ENCODE measurements at regions not wholly inside any gene's neighbourhood (a gene's known extent, or its start where the extent isn't known, plus 50 kb on each side); places are given as distances from the start of the nearest gene placed in this dataset.

GRCh38 chr12:23115984-23116383 is 491.0 kb downstream of the ETNK1 start:
- H3K27me3 Mint-ChIP-seq (ENCODE audit: low read depth in 2 of 2): no peaks in the 10 kb centered on the region
- H3K4me3 Mint-ChIP-seq: no peak overlapping the region
- Histone ChIP-seq H3K36me3 (ENCODE audit: control insufficient read depth, insufficient read depth, low read length) (no peaks in the 10 kb centered on the region), H3K9me3 (ENCODE audit: control insufficient read depth, insufficient read depth, low read length) (no peaks in the 10 kb centered on the region), H3K4me3 (ENCODE audit: low read length) (no peak overlapping the region), H3K27ac (ENCODE audit: low read length) (no peak overlapping the region), H3K27me3 (ENCODE audit: control insufficient read depth, insufficient read depth, low read length) (no peaks in the 10 kb centered on the region), H3K4me1 (ENCODE audit: control insufficient read depth, insufficient read depth, low read length) (no peaks in the 10 kb centered on the region)
- H3K27ac Mint-ChIP-seq: no peak overlapping the region
- H3K9me3 Mint-ChIP-seq: peaks cover 2 to 6% of the 10 kb centered on the region in 2 donors
- intact Hi-C loops (cut with micrococcal nuclease): no loop called here
- H3K36me3 Mint-ChIP-seq: no peaks in the 10 kb centered on the region
- no peaks in the 10 kb centered on the region for H3K4me1 Mint-ChIP-seq
- ATAC-seq: no peak
- no peak for TF ChIP-seq CTCF (IDR thresholded peaks at IDR 0.05)
- WGBS (ENCODE audit: insufficient coverage): 100% methylated on average over 1 of the region's 1 CpG
- DNase-seq: no peak

- Mint-ChIP-seq H3K27ac (no peak overlapping the region), H3K4me1 (no peaks in the 10 kb centered on the region), H3K9me3 (peaks cover 2 to 5% of the 10 kb centered on the region in 2 donors), H3K27me3 (ENCODE audit: low read depth in 2 of 2) (no peaks in the 10 kb centered on the region), H3K4me3 (no peak overlapping the region), H3K36me3 (no peaks in the 10 kb centered on the region)
- H3K36me3 ChIP-seq (ENCODE audit: control insufficient read depth, insufficient read depth, low read length): no peaks in the 10 kb centered on the region
- no peaks in the 10 kb centered on the region for H3K4me1 ChIP-seq (ENCODE audit: control insufficient read depth, insufficient read depth, low read length)
- H3K27me3 ChIP-seq (ENCODE audit: control insufficient read depth, insufficient read depth, low read length): no peaks in the 10 kb centered on the region
- no peak for ATAC-seq
- H3K27ac ChIP-seq (ENCODE audit: low read length): no peak overlapping the region
- TF ChIP-seq CTCF (IDR thresholded peaks at IDR 0.05): no peak
- DNase-seq: no peak
- no CpG with 5 or more reads among the region's 2 CpGs for WGBS (ENCODE audit: insufficient coverage)
- H3K9me3 ChIP-seq (ENCODE audit: control insufficient read depth, insufficient read depth, low read length): no peaks in the 10 kb centered on the region
- intact Hi-C loops (cut with micrococcal nuclease): no loop called here
- no peak overlapping the region for H3K4me3 ChIP-seq (ENCODE audit: low read length)
Measured at GRCh38 chr12:23126794-23127193, 501.8 kb downstream of the ETNK1 start.

- intact Hi-C loops (cut with micrococcal nuclease): no loop called here
- no peaks in the 10 kb centered on the region for H3K27me3 Mint-ChIP-seq (ENCODE audit: low read depth in 2 of 2)
- H3K9me3 ChIP-seq (ENCODE audit: control insufficient read depth, insufficient read depth, low read length): no peaks in the 10 kb centered on the region
- WGBS (ENCODE audit: insufficient coverage): 87% methylated on average over 2 of the region's 3 CpGs
- no peaks in the 10 kb centered on the region for H3K4me1 Mint-ChIP-seq
- H3K36me3 Mint-ChIP-seq: no peaks in the 10 kb centered on the region
- no peaks in the 10 kb centered on the region for H3K27me3 ChIP-seq (ENCODE audit: control insufficient read depth, insufficient read depth, low read length)
- H3K27ac ChIP-seq (ENCODE audit: low read length): no peak overlapping the region
- H3K4me3 Mint-ChIP-seq: no peak overlapping the region
- TF ChIP-seq CTCF (IDR thresholded peaks at IDR 0.05): no peak
- H3K36me3 ChIP-seq (ENCODE audit: control insufficient read depth, insufficient read depth, low read length): no peaks in the 10 kb centered on the region
- DNase-seq: no peak
- peaks cover 3 to 6% of the 10 kb centered on the region in 2 donors for H3K9me3 Mint-ChIP-seq
- ATAC-seq: no peak
- no peak overlapping the region for H3K4me3 ChIP-seq (ENCODE audit: low read length)
- no peaks in the 10 kb centered on the region for H3K4me1 ChIP-seq (ENCODE audit: control insufficient read depth, insufficient read depth, low read length)
- H3K27ac Mint-ChIP-seq: no peak overlapping the region
Measured at GRCh38 chr12:23127701-23128100, 502.7 kb downstream of the ETNK1 start.

DNA sequence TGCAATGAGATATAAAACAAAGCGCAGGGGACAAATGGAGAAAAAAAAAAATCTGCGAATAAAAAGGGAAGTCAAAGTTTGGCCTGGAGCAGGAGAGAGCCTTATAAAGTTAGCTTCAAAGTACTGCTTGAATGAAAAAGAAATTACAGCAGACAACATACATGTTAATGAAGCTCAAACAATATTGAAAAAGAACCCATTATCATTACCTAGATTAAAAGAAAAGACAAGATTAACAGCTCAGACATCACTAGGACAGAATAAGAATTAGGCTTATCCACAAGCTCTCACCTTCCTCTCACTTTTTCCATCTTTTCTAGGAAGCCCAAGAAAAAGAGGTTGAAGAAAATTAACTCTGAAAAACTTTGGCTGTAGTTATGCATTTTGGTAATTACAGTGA is 503.5 kb downstream of the ETNK1 start:
- no peaks in the 10 kb centered on the region for H3K9me3 ChIP-seq (ENCODE audit: control insufficient read depth, insufficient read depth, low read length)
- H3K27ac ChIP-seq (ENCODE audit: low read length): no peak overlapping the region
- Mint-ChIP-seq H3K4me3 (no peak overlapping the region), H3K36me3 (no peaks in the 10 kb centered on the region), H3K9me3 (peaks cover 0 to 8% of the 10 kb centered on the region in 2 donors), H3K27me3 (ENCODE audit: low read depth in 2 of 2) (no peaks in the 10 kb centered on the region), H3K4me1 (no peaks in the 10 kb centered on the region), H3K27ac (no peak overlapping the region)
- DNase-seq (no peak), ATAC-seq (no peak)
- intact Hi-C loops (cut with micrococcal nuclease): no loop called here
- H3K4me3 ChIP-seq (ENCODE audit: low read length): no peak overlapping the region
- H3K4me1 ChIP-seq (ENCODE audit: control insufficient read depth, insufficient read depth, low read length): no peaks in the 10 kb centered on the region
- no peaks in the 10 kb centered on the region for H3K36me3 ChIP-seq (ENCODE audit: control insufficient read depth, insufficient read depth, low read length)
- 67% methylated on average over 2 of the region's 2 CpGs for WGBS (ENCODE audit: insufficient coverage)
- no peaks in the 10 kb centered on the region for H3K27me3 ChIP-seq (ENCODE audit: control insufficient read depth, insufficient read depth, low read length)
- no peak for TF ChIP-seq CTCF (IDR thresholded peaks at IDR 0.05)
